RWPE2 (cell line): ENCODE measurements at regions not wholly inside any gene's neighbourhood (a gene's known extent, or its start where the extent isn't known, plus 50 kb on each side); places are given as distances from the start of the nearest gene placed in this dataset.
A peak's percentile ranks its signal among the peaks of the same experiment; 100 is the strongest.

Experiments used
- ATAC-seq: fragments of 200-7000 bp; cut with Tn5 transposase; 3 replicates; pipeline ENCODE4 v1.9.1; 2021; ENCODE audit warnings: low read depth
- DNase-seq: peaks from one replicate; pipeline ENCODE4 v3.0.0-alpha.2; 2020; ENCODE audit warnings: low spot score
- H3K27ac ChIP-seq: fragments of 450-650 bp; 2 replicates; pipeline ENCODE4 v1.5.1; 2017; ENCODE audit warnings: mild to moderate bottlenecking; ENCODE audit not compliant: poor library complexity, severe bottlenecking
- H3K27me3 ChIP-seq: fragments of 250-450 bp; sonication (Bioruptor Pico); 2 replicates; pipeline ENCODE4 v1.5.1; 2021; ENCODE audit warnings: mild to moderate bottlenecking, moderate library complexity; ENCODE audit not compliant: insufficient read depth, poor library complexity, severe bottlenecking
- H3K36me3 ChIP-seq: fragments of 250-450 bp; sonication (Bioruptor Pico); 2 replicates; pipeline ENCODE4 v1.5.1; 2020; ENCODE audit warnings: low read depth, mild to moderate bottlenecking, moderate library complexity
- H3K4me1 ChIP-seq: fragments of 250-450 bp; sonication (Bioruptor Pico); 2 replicates; pipeline ENCODE4 v1.5.1; 2021; ENCODE audit warnings: mild to moderate bottlenecking, moderate library complexity; ENCODE audit not compliant: insufficient read depth, poor library complexity, severe bottlenecking
- H3K4me3 ChIP-seq: fragments of 250-450 bp; sonication (Bioruptor Pico); 2 replicates; pipeline ENCODE4 v1.5.1; 2021; ENCODE audit warnings: mild to moderate bottlenecking, moderate library complexity; ENCODE audit not compliant: severe bottlenecking
- H3K9me3 ChIP-seq: fragments of 250-450 bp; sonication (Bioruptor Pico); 2 replicates; pipeline ENCODE4 v1.5.1; 2021; ENCODE audit warnings: mild to moderate bottlenecking, moderate library complexity; ENCODE audit not compliant: severe bottlenecking
- CTCF ChIP-seq: fragments of 450-650 bp; IDR thresholded peaks from one replicate; pipeline ENCODE4 v1.5.1; 2017; ENCODE audit warnings: mild to moderate bottlenecking, moderate library complexity; ENCODE audit not compliant: poor library complexity, severe bottlenecking

- peaks cover 9% of the 10 kb centered on the region for H3K4me1 ChIP-seq
Observed at GRCh38 chr15:31266712-31267111, 59.9 kb upstream of the KLF13 start.

DNA sequence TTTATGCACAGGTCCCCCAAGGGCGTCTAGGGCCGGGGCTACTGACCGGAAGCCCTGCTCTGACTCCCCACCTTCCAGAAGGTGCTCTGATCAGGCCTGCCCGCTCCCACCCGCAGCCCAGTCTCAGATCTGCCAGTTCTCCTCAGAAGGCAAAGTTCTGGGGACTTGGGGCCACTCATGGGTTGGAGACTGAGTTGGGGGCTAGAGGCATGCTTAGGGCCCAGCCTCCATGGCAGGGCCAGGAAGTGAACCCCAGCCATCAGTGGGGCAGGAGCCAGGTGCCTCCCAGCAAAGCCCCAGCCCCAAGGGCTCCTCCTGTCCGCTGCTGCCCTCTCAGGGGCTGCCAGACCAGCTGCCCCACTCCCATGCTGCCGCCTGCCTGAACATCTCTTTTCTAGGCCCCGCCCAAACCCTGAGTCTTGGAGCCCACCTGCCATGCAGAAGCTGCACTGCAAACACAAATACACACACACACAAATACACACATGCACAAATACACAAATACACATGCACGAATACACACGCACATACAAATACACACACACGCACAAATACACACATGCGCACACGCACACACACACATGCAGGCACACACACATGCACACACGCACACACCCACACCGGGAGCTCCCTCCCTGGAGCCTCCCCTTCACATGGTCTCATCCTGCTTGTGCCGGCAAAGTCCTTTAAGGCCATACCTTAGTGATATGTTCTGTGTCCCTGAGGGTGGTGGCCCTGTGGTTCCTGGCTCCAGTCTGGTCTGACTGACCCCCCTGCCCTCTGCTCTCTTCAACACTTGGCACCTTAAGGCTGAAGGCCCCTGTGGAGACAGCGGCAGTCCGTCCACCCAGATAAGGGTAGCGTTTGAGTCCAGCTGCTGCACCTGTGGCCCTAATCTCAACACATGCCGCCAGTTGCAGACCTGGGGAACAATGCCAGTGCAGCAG is 59.2 kb upstream of the KLF13 start:
- Histone ChIP-seq H3K36me3 (no peaks in the 10 kb centered on the region), H3K4me1 (peaks cover 9% of the 10 kb centered on the region), H3K9me3 (no peaks in the 10 kb centered on the region), H3K27ac (no peak overlapping the region), H3K27me3 (no peaks in the 10 kb centered on the region), H3K4me3 (no peak overlapping the region)
- no peak for TF ChIP-seq CTCF
- DNase-seq (peak; percentile 61), ATAC-seq (no peak)

More at GRCh38 chr15:31266712-31267111, 59.9 kb upstream of the KLF13 start:
- no peak for TF ChIP-seq CTCF
- H3K9me3 ChIP-seq = no peaks in the 10 kb centered on the region
- no peaks in the 10 kb centered on the region for H3K27me3 ChIP-seq
- no peaks in the 10 kb centered on the region for H3K36me3 ChIP-seq
- no peak overlapping the region for H3K4me3 ChIP-seq
- DNase-seq (peak; percentile 65), ATAC-seq (no peak)
- no peak overlapping the region for H3K27ac ChIP-seq

- no peak for TF ChIP-seq CTCF
- ATAC-seq (no peak), DNase-seq (no peak)
- Histone ChIP-seq H3K27me3 (no peaks in the 10 kb centered on the region), H3K36me3 (no peaks in the 10 kb centered on the region), H3K27ac (no peak overlapping the region), H3K4me3 (no peak overlapping the region), H3K4me1 (peaks cover 9% of the 10 kb centered on the region), H3K9me3 (no peaks in the 10 kb centered on the region)
Observed at GRCh38 chr15:31268108-31268501, 58.5 kb upstream of the KLF13 start.

DNA sequence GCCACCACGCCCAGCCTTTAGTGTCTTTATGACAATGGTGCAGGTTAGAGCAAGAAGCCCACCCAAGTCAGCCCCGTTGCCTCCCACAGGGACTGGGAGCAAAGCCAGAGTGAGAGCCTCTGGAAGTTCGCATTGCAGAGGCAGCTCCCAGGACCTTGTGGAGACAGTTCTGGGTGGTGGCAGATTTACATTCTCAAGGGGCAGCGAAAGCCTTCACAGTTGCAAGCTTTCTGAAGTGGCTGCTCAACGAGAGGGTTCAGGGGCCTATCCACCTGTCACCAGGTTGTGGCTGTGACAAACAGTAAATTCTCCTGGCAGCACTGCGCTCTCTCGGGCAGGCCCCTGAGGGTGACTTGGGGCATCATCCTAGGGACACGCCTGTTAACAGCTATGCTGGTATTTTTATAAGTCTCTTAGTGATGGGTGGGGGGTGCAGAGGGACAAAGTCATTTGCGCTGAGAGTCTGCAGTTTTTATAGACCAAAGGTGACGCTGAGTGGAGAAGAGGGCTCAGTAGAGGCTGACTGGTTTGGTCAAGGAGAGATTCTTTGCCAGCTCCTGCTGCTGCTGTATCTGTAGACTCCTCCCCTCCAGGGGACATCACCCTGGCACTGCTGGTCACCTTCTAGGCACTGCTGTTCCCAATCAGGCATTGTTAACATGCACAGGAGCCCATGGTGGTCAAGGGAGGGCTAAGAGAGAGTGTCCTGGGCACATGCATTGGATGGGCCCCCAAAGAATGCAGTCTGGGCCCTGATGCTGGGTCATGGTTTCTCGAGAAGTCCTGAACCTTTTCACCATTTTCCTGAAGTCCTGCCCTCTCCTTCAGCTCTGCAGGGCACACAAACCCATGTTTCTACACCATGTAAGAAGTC is 57.5 kb upstream of the KLF13 start:
- Histone ChIP-seq H3K4me3 (no peak overlapping the region), H3K27me3 (no peaks in the 10 kb centered on the region), H3K36me3 (no peaks in the 10 kb centered on the region), H3K9me3 (no peaks in the 10 kb centered on the region), H3K27ac (no peak overlapping the region), H3K4me1 (peaks cover 2% of the 10 kb centered on the region)
- TF ChIP-seq CTCF = no peak
- ATAC-seq = no peak
- DNase-seq = peak; percentile 50
